SH-SY5Y (cell line): ENCODE measurements at regions not wholly inside any gene's neighbourhood (a gene's known extent, or its start where the extent isn't known, plus 50 kb on each side); places are given as distances from the start of the nearest gene placed in this dataset.

Experiments used
- GATA2 ChIP-seq: IDR thresholded peaks from 2 replicates; pipeline ENCODE4 v1.6.1; 2011; ENCODE audit warnings: mild to moderate bottlenecking, low read depth, low read length
- GATA3 ChIP-seq: IDR thresholded peaks from 2 replicates; pipeline ENCODE4 v1.6.1; 2011; ENCODE audit warnings: low read depth, mild to moderate bottlenecking, low read length, moderate library complexity

- TF ChIP-seq GATA3 (no peak), GATA2 (no peak)
Measured at GRCh38 chr2:144625626-144626025, 105.7 kb upstream of the ZEB2 start.
